NCI-H2196 treated with DMSO at 0.1 percent for 48 hours (cell line): ENCODE measurements at regions not wholly inside any gene's neighbourhood (a gene's known extent, or its start where the extent isn't known, plus 50 kb on each side); places are given as distances from the start of the nearest gene placed in this dataset.

Source experiments
- DNase-seq: peaks from one replicate; lab custom pipeline; 2025; ENCODE audit not compliant: unreplicated experiment; lab: John Stamatoyannopoulos, UW

- no peak for DNase-seq
Observed at GRCh38 chr13:106850973-106851650, 283.2 kb upstream of the ARGLU1 start.

- DNase-seq, result no peak
Observed at GRCh38 chr13:106846571-106847448, 278.9 kb upstream of the ARGLU1 start.

DNA sequence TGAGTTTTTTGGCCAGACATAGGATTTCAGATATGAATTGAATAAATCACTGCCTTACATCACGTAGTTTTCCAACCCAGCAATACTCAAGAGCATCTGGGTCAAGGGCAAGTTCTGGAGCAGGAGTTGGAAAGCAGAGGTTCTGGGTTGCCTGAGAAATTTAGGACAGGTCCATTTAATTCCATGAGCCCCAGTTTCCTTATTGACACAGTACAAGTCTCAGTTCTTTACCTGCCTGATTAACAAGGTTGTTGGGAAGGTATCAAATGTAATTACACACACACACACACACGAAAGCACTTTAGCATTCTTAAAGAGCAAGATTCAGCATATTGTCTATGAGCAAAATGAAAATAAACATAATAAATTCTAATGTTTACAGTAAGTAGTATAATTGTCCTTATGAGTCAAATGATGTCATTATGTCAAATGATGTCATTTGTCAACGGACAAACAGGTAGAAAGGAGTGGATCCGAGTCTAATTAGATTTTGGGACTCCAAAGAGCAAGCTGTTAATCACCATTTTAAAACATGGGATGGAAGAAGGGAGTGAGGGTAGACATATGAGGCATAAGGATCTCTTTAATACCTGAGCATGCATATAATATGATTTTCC, 268.4 kb upstream of the ARGLU1 start:
- DNase-seq, result no peak

DNA sequence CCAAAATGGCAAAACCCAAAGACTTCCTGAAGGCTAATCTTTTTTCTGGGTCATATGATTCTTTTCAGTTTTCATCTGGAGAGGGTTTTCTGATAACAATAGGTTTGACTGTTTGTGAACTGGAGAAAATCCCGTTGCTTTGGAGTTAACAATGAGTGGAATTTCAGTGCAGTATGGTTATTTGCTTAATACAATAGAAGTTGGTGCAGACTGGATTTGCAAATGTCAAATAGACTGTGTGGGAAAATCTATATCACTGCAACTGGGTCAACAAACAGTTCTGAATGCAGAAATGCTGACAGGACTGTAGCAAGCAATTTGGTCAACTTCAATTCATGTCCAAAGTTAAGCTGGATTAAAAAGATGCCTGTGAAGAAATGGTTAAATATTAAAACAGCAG, 267.5 kb upstream of the ARGLU1 start:
- no peak for DNase-seq

- DNase-seq, result no peak
Observed at GRCh38 chr13:106821979-106822378, 254.0 kb upstream of the ARGLU1 start.

GRCh38 chr13:106819413-106820180, 251.7 kb upstream of the ARGLU1 start:
- no peak for DNase-seq

- no peak for DNase-seq
Observed at GRCh38 chr13:106818971-106819370, 251.0 kb upstream of the ARGLU1 start.

- DNase-seq, result no peak
Observed at GRCh38 chr13:106815545-106815944, 247.6 kb upstream of the ARGLU1 start.

- no peak for DNase-seq
Observed at GRCh38 chr13:106814463-106814862, 246.5 kb upstream of the ARGLU1 start.

DNA sequence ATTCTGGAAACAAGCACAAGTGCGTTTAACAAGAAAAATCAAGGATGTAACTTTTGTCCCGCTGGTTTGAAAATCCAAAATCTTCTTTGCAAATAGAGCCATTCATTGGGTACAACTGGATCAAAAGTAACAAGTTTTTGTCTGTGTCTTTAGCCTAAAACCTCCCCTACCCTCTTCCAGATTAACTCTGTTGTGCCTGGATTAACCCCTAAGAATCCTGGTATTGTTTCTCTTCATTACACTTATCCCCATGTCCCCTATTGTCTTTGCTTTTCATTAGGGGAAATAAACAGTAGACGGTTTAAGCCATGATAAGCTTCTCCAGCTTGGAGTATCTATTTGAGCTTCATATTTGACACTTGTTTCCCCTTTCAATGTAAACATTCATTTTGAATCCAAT, 242.1 kb upstream of the ARGLU1 start:
- DNase-seq, result no peak

DNA sequence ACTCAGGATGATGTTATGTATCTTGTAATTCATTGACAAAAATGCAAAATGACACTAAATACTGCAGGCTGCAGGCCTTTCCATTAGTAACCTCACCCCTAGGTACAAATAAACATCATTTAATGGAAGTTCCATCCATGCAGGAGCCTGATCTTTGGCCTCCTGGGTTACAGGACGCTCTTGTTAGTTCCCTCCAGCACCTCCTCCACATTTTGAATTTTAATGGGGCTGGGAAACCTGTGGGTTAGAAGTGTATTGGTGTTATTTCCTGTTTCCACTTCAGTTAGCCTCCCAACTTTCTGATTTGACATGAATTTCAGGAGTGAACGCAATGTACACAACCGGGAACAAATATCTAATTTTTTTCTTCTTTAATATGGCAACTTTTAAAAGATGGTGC, 237.1 kb upstream of the ARGLU1 start:
- DNase-seq, result no peak

DNA sequence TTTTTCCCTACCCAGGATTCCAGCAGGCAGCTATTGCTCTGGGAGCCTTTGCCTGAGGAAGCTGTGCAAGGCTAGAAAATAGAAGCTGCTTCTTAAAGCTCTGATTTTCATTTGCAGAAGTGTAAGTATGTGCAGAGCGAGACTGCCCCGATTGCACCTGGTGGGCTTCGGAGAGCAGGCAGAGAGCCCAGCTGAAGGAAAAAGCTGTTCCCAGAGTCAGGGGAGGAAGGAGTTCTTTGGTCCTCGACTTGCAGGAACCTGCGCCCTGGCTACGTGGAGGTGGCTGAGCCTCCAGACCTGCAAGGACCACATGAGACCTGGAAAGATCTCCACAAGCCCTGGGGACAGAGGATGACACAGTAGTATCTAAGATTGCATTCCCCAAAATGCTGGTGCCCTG, 235.0 kb upstream of the ARGLU1 start:
- DNase-seq, result no peak

DNA sequence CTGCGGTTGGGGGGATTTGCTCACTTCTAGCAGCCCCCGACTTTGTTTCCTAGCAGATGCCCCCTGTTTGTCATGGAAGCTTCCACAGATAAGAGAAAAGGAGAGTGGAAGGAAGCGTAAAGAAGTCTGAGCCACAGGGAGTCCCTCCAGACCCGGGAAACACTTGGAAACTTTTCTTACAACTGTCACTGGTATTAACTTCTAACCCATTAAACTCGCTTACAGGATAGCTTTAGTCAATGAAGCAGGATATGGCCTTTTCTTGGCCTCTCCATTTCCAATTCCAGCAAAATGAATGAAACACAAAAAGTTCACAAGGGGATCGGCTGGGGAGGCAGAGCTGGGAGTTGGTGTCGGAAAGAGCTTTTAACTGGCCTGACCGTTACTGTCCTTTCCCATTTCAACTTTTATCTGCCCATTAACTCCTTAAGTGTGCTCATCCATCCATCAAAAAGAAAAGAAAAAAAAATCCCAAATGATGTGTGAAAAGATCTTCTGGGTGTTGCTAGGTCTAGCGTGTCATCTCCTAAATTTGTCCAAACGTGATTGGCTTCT, 231.9 kb upstream of the ARGLU1 start:
- DNase-seq, result no peak

- no peak for DNase-seq
Observed at GRCh38 chr13:106797081-106797640, 229.2 kb upstream of the ARGLU1 start.

GRCh38 chr13:106796280-106797047, 228.5 kb upstream of the ARGLU1 start:
- no peak for DNase-seq

DNA sequence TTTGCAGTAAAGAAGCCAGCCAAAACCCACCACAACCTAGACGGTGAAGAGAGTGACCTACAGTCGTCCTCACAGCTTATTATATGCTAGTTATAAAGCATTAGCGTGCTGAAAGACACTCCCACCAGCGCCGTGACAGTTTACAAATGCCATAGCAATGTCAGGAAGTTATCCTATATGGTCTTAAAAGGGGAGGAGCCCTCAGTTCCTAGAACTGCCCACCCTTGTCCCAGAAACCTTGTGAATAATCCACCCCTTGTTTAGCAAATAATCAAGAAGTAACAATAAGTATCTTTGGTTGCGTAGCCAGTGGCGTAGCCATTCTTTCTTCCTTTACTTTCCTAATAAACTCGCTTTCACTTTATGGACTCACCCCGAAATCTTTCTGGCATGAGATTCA, 227.9 kb upstream of the ARGLU1 start:
- DNase-seq, result no peak

GRCh38 chr13:106794117-106794516, 226.2 kb upstream of the ARGLU1 start:
- no peak for DNase-seq

GRCh38 chr13:106789911-106790310, 222.0 kb upstream of the ARGLU1 start:
- no peak for DNase-seq

GRCh38 chr13:106786006-106786563, 218.1 kb upstream of the ARGLU1 start:
- no peak for DNase-seq

GRCh38 chr13:106774621-106775020, 206.7 kb upstream of the ARGLU1 start:
- no peak for DNase-seq
